Left hindlimb (tissue), 1 donor: ENCODE measurements at regions not wholly inside any gene's neighbourhood (a gene's known extent, or its start where the extent isn't known, plus 50 kb on each side); places are given as distances from the start of the nearest gene placed in this dataset.

Experiments
- DNase-seq: peaks from one replicate; pipeline ENCODE4 v3.0.0-alpha.2; 2018

GRCh38 chr4:171142045-171142444 is 671.2 kb upstream of the GALNTL6 start:
- no peak for DNase-seq

- DNase-seq: no peak
Measured at GRCh38 chr4:171130256-171130801, 682.9 kb upstream of the GALNTL6 start.

GRCh38 chr4:171118091-171118490 is 695.1 kb upstream of the GALNTL6 start:
- DNase-seq: no peak

GRCh38 chr4:171117457-171117856 is 695.7 kb upstream of the GALNTL6 start:
- DNase-seq: no peak

- no peak for DNase-seq
Measured at GRCh38 chr4:171101845-171102244, 711.4 kb upstream of the GALNTL6 start.

- no peak for DNase-seq
Measured at GRCh38 chr4:171087089-171087488, 726.1 kb upstream of the GALNTL6 start.

GRCh38 chr4:171067422-171067821 is 745.8 kb upstream of the GALNTL6 start:
- DNase-seq: no peak

GRCh38 chr4:171049380-171049779 is 763.8 kb upstream of the GALNTL6 start:
- DNase-seq: no peak

GRCh38 chr4:171042989-171043524 is 770.1 kb upstream of the GALNTL6 start:
- DNase-seq: no peak

- no peak for DNase-seq
Measured at GRCh38 chr4:171035909-171036308, 777.3 kb upstream of the GALNTL6 start.

GRCh38 chr4:171031338-171031737 is 781.9 kb upstream of the GALNTL6 start:
- DNase-seq: no peak

- DNase-seq: no peak
Measured at GRCh38 chr4:171025776-171026175, 787.4 kb upstream of the GALNTL6 start.

GRCh38 chr4:171025343-171025742 is 787.9 kb upstream of the GALNTL6 start:
- DNase-seq: no peak

GRCh38 chr4:171024720-171025303 is 788.4 kb upstream of the GALNTL6 start:
- no peak for DNase-seq

GRCh38 chr4:171022824-171023230 is 790.4 kb upstream of the GALNTL6 start:
- DNase-seq: no peak

- DNase-seq: no peak
Measured at GRCh38 chr4:171017593-171017992, 795.6 kb upstream of the GALNTL6 start.

- no peak for DNase-seq
Measured at GRCh38 chr4:171016145-171016544, 797.1 kb upstream of the GALNTL6 start.

- DNase-seq: no peak
Measured at GRCh38 chr4:171015441-171015840, 797.8 kb upstream of the GALNTL6 start.

GRCh38 chr4:171007618-171008390 is 805.4 kb upstream of the GALNTL6 start:
- DNase-seq: no peak

GRCh38 chr4:171002246-171002645 is 811.0 kb upstream of the GALNTL6 start:
- no peak for DNase-seq

- no peak for DNase-seq
Measured at GRCh38 chr4:170990989-170991589, 822.1 kb upstream of the GALNTL6 start.

- DNase-seq: no peak
Measured at GRCh38 chr4:170988446-170988845, 824.8 kb upstream of the GALNTL6 start.

GRCh38 chr4:170979736-170980135 is 833.5 kb upstream of the GALNTL6 start:
- DNase-seq: no peak

GRCh38 chr4:170978990-170979389 is 834.2 kb upstream of the GALNTL6 start:
- no peak for DNase-seq
